Right lobe of liver (tissue), 6 donors: ENCODE measurements at regions not wholly inside any gene's neighbourhood (a gene's known extent, or its start where the extent isn't known, plus 50 kb on each side); places are given as distances from the start of the nearest gene placed in this dataset.
A peak's percentile ranks its signal among the peaks of the same experiment; 100 is the strongest.
"Not testable (repeated sequence)": the region's sequence is repeated elsewhere in the genome, so short reads cannot be mapped to it uniquely, and the experiment has no call there.

ENCODE experiments used
- ATAC-seq, 4 donors: fragments of 200-7000 bp; cut with Tn5 transposase; one replicate each; pipeline ENCODE4 v1.9.1; 2020; ENCODE audit warnings: mild to moderate bottlenecking in 4 of 4, moderate library complexity in 4 of 4
- DNase-seq, 3 donors: peaks; one replicate each; pipeline ENCODE4 v3.0.0-alpha.2; 2020
- H3K27ac ChIP-seq, 3 donors: fragments of 200-600 bp; one replicate each; pipeline ENCODE4 v1.8.0; 2022
- H3K27me3 ChIP-seq, 2 donors: fragments of 200-600 bp; one replicate each; pipeline ENCODE4 v1.8.0; 2022
- H3K36me3 ChIP-seq, 4 donors: fragments of 200-600 bp; sonication (generic) in 1 of 4; one replicate each; pipeline versions ENCODE4 v1.5.1 to v1.8.0; 2017 to 2022; ENCODE audit warnings: control low read depth in 1 of 4
- H3K4me1 ChIP-seq, 4 donors: fragments of 200-600 bp; sonication (generic) in 1 of 4; one replicate each; pipeline versions ENCODE4 v1.5.1 to v1.8.0; 2017 to 2022; ENCODE audit warnings: control low read depth in 1 of 4
- H3K4me3 ChIP-seq, 3 donors: fragments of 200-600 bp; one replicate each; pipeline ENCODE4 v1.8.0; 2022
- H3K9me3 ChIP-seq, 4 donors: fragments of 200-600 bp; sonication (generic) in 1 of 4; one replicate each; pipeline versions ENCODE4 v1.5.1 to v1.8.0; 2017 to 2022; ENCODE audit warnings: control low read depth in 1 of 4
- POLR2A ChIP-seq: fragments of 450-650 bp; IDR thresholded peaks from one replicate; pipeline ENCODE4 v1.6.1; 2017; ENCODE audit warnings: antibody characterized with exemption, mild to moderate bottlenecking
- WGBS: methylation state at CpG from one replicate; pipeline ENCODE4 v1.1.6; 2018; ENCODE audit warnings: low coverage, low lambda C conversion rate; ENCODE audit not compliant: insufficient coverage; ENCODE audit errors: missing lambda C conversion rate; 5-methylcytosine and 5-hydroxymethylcytosine counted together
- intact Hi-C, 2 donors: fragments of 100-400 bp; cut with DNase I; formaldehyde crosslinking; loops; one replicate each; pipeline versions ENCODE4 v1.11.2 to v1.14.1; 2022
- donor health status: DM: no; HTN: yes; CAD: no.
- donor health status: DM: no; HTN: no; CAD: no.
- donor health status: DM: no; HTN: no; CAD: no.
- donor health status: DM: no; HTN: yes; CAD: no.
- donor health status: DM: no; HTN: yes; CAD: no.

GRCh38 chr9:39463696-39464095 lies 108.2 kb downstream of the SPATA31A1 start:
- ATAC-seq: peak; percentile 15 to 29 (median 20)
- H3K9me3 ChIP-seq, H3K4me1 ChIP-seq, H3K27ac ChIP-seq, H3K36me3 ChIP-seq, intact Hi-C loops, H3K27me3 ChIP-seq, DNase-seq: not testable (repeated sequence)
- peak overlapping the region; percentile 38 to 57 (median 46) for H3K4me3 ChIP-seq
- WGBS: 7% methylated on average over 6 of the region's 8 CpGs

- H3K4me1 ChIP-seq, H3K27me3 ChIP-seq, intact Hi-C loops, H3K36me3 ChIP-seq, H3K9me3 ChIP-seq: not testable (repeated sequence)
- peak overlapping the region; percentile 38 to 57 (median 46) for H3K4me3 ChIP-seq
- H3K27ac ChIP-seq: peak overlapping the region in 1 of 3 donors; percentile 40
- peak; percentile 100 for ATAC-seq
- peak; percentile 85 to 91 (median 90) for DNase-seq
- 1% methylated on average over 17 of the region's 46 CpGs for WGBS
- peak; percentile 31 for TF ChIP-seq POLR2A
These were observed 108.8 kb downstream of the SPATA31A1 start for GRCh38 chr9:39464122-39464777.

- H3K27me3 ChIP-seq, H3K4me1 ChIP-seq, intact Hi-C loops, H3K36me3 ChIP-seq, H3K4me3 ChIP-seq, H3K27ac ChIP-seq, ATAC-seq, DNase-seq, H3K9me3 ChIP-seq: not testable (repeated sequence)
- WGBS: 20% methylated on average over 1 of the region's 1 CpG
These were observed 119.0 kb downstream of the SPATA31A1 start for GRCh38 chr9:39474499-39474898.

- intact Hi-C loops, H3K4me1 ChIP-seq, H3K9me3 ChIP-seq, H3K4me3 ChIP-seq, H3K27ac ChIP-seq, DNase-seq, H3K36me3 ChIP-seq, H3K27me3 ChIP-seq, ATAC-seq: not testable (repeated sequence)
- WGBS: 67% methylated on average over 1 of the region's 4 CpGs
These were observed 127.6 kb downstream of the SPATA31A1 start for GRCh38 chr9:39483073-39483472.

GRCh38 chr9:39483880-39484279 lies 128.4 kb downstream of the SPATA31A1 start:
- DNase-seq, H3K4me1 ChIP-seq, H3K9me3 ChIP-seq, H3K36me3 ChIP-seq, H3K27me3 ChIP-seq, H3K4me3 ChIP-seq, H3K27ac ChIP-seq, ATAC-seq, intact Hi-C loops: not testable (repeated sequence)
- 48% methylated on average over 2 of the region's 2 CpGs for WGBS

GRCh38 chr9:39484292-39484691 lies 128.8 kb downstream of the SPATA31A1 start:
- H3K4me3 ChIP-seq, H3K27me3 ChIP-seq, intact Hi-C loops, H3K36me3 ChIP-seq, H3K9me3 ChIP-seq, H3K27ac ChIP-seq, DNase-seq, H3K4me1 ChIP-seq, ATAC-seq: not testable (repeated sequence)
- 50% methylated on average over 1 of the region's 1 CpG for WGBS

GRCh38 chr9:39487477-39487876 lies 132.0 kb downstream of the SPATA31A1 start:
- H3K9me3 ChIP-seq, ATAC-seq, DNase-seq, intact Hi-C loops, H3K27me3 ChIP-seq, H3K36me3 ChIP-seq, H3K27ac ChIP-seq, H3K4me3 ChIP-seq, H3K4me1 ChIP-seq: not testable (repeated sequence)
- 96% methylated on average over 4 of the region's 16 CpGs for WGBS

GRCh38 chr9:39496248-39496647 lies 140.8 kb downstream of the SPATA31A1 start:
- ATAC-seq, H3K36me3 ChIP-seq, H3K9me3 ChIP-seq, H3K27me3 ChIP-seq, H3K4me1 ChIP-seq, intact Hi-C loops, H3K4me3 ChIP-seq, DNase-seq, H3K27ac ChIP-seq: not testable (repeated sequence)
- WGBS: 74% methylated on average over 3 of the region's 4 CpGs

GRCh38 chr9:39503178-39503577 lies 147.7 kb downstream of the SPATA31A1 start:
- H3K27me3 ChIP-seq, H3K27ac ChIP-seq, H3K9me3 ChIP-seq, H3K4me3 ChIP-seq, H3K36me3 ChIP-seq, H3K4me1 ChIP-seq, DNase-seq, intact Hi-C loops, ATAC-seq: not testable (repeated sequence)
- WGBS: no CpG with 5 or more reads among the region's 4 CpGs

GRCh38 chr9:39527387-39528029 lies 172.0 kb downstream of the SPATA31A1 start:
- DNase-seq, H3K36me3 ChIP-seq, H3K9me3 ChIP-seq, H3K27ac ChIP-seq, H3K27me3 ChIP-seq, intact Hi-C loops, H3K4me1 ChIP-seq, H3K4me3 ChIP-seq: not testable (repeated sequence)
- peak in 2 of 4 donors; percentile 43 to 54 for ATAC-seq
- WGBS: 64% methylated on average over 3 of the region's 9 CpGs

GRCh38 chr9:39532597-39532996 lies 177.1 kb downstream of the SPATA31A1 start:
- H3K27me3 ChIP-seq, DNase-seq, ATAC-seq, H3K36me3 ChIP-seq, H3K4me3 ChIP-seq, H3K9me3 ChIP-seq, H3K4me1 ChIP-seq, intact Hi-C loops, H3K27ac ChIP-seq: not testable (repeated sequence)
- WGBS: 43% methylated on average over 4 of the region's 6 CpGs
